ENCODE measurements at regions not wholly inside any gene's neighbourhood (a gene's known extent, or its start where the extent isn't known, plus 50 kb on each side); places are given as distances from the start of the nearest gene placed in this dataset.
"Not testable (repeated sequence)": the region's sequence is repeated elsewhere in the genome, so short reads cannot be mapped to it uniquely, and the experiment has no call there.

- H3K36me3 Mint-ChIP-seq, result no peaks in the 10 kb centered on the region
- H3K4me3 Mint-ChIP-seq, result no peak overlapping the region
- peaks cover 0 to 4% (median 0%) of the 10 kb centered on the region in 6 donors for H3K9me3 Mint-ChIP-seq
- H3K27me3 Mint-ChIP-seq (ENCODE audit: low read depth in 3 of 3), result no peaks in the 10 kb centered on the region
- no peaks in the 10 kb centered on the region for H3K4me1 Mint-ChIP-seq
- H3K27ac Mint-ChIP-seq, result no peak overlapping the region
- DNase-seq, result no peak
Observed at GRCh38 chr5:156218367-156219158, 108.4 kb upstream of the SGCD start.

GRCh38 chr5:156219483-156220005 is 107.4 kb upstream of the SGCD start:
- no peak overlapping the region for H3K27ac Mint-ChIP-seq
- H3K27me3 Mint-ChIP-seq (ENCODE audit: low read depth in 3 of 3), result no peaks in the 10 kb centered on the region
- no peak for DNase-seq
- no peaks in the 10 kb centered on the region for H3K4me1 Mint-ChIP-seq
- peaks cover 0 to 4% (median 0%) of the 10 kb centered on the region in 6 donors for H3K9me3 Mint-ChIP-seq
- H3K36me3 Mint-ChIP-seq, result no peaks in the 10 kb centered on the region
- H3K4me3 Mint-ChIP-seq, result no peak overlapping the region

GRCh38 chr5:156221816-156222215 is 105.1 kb upstream of the SGCD start:
- peaks cover 0 to 4% (median 0%) of the 10 kb centered on the region in 6 donors for H3K9me3 Mint-ChIP-seq
- no peaks in the 10 kb centered on the region for H3K36me3 Mint-ChIP-seq
- no peaks in the 10 kb centered on the region for H3K4me1 Mint-ChIP-seq
- no peak overlapping the region for H3K27ac Mint-ChIP-seq
- no peak overlapping the region for H3K4me3 Mint-ChIP-seq
- no peak for DNase-seq
- H3K27me3 Mint-ChIP-seq (ENCODE audit: low read depth in 3 of 3), result no peaks in the 10 kb centered on the region

GRCh38 chr5:156223547-156223946 is 103.4 kb upstream of the SGCD start:
- Mint-ChIP-seq H3K4me3 (no peak overlapping the region), H3K36me3 (no peaks in the 10 kb centered on the region), H3K9me3 (peaks cover 0 to 4% (median 0%) of the 10 kb centered on the region in 6 donors), H3K27ac (no peak overlapping the region), H3K4me1 (no peaks in the 10 kb centered on the region), H3K27me3 (ENCODE audit: low read depth in 3 of 3) (peaks cover 0 to 2% (median 0%) of the 10 kb centered on the region in 3 donors)
- no peak for DNase-seq

DNA sequence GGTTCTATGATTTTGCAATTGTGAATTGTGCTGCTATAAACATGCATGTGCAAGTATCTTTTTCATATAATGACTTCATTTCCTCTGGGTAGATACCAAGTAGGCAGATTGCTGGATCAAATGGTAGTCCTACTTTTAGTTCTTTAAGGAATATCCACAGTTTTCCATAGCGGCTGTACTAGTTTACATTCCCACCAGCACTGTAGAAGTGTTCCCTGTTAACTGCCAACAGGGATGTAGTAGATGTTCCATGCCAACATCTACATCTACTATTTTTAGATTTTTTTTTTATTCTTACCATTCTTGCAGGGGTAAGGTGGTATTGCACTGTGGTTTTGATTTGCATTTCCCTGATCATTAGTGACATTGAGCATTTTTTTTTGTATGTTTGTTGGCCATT is 100.5 kb upstream of the SGCD start:
- H3K27ac Mint-ChIP-seq, result not testable (repeated sequence)

DNA sequence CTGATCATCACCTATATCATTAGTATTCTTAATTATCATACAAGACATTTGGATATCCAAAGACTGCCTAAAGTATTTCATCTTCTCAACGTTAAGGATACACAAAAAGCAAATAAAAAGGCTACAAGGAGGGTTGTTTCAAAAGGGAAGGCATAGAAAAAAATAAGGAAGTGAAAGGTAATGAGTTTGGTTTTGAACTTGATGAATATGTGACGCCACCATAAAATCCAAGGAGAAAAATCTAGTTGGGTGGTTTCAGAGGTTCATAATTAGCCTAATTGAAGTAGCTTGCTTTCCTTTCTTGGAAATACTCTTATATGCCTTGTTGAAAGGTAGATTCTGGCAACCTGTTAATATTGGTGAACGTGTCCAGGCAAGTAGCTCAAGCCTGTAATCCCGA is 96.1 kb upstream of the SGCD start:
- Mint-ChIP-seq H3K27ac (no peak overlapping the region), H3K4me3 (no peak overlapping the region), H3K27me3 (ENCODE audit: low read depth in 3 of 3) (peaks cover 0 to 2% (median 0%) of the 10 kb centered on the region in 3 donors), H3K9me3 (peaks cover 0 to 4% (median 0%) of the 10 kb centered on the region in 6 donors), H3K36me3 (no peaks in the 10 kb centered on the region), H3K4me1 (peaks cover 0 to 3% of the 10 kb centered on the region in 2 donors)
- DNase-seq, result no peak

More for the DNA sequence above, 100.5 kb upstream of the SGCD start:
- not testable (repeated sequence) for DNase-seq; H3K9me3 Mint-ChIP-seq; H3K4me1 Mint-ChIP-seq; H3K27me3 Mint-ChIP-seq (ENCODE audit: low read depth in 3 of 3); H3K36me3 Mint-ChIP-seq; H3K4me3 Mint-ChIP-seq

DNA sequence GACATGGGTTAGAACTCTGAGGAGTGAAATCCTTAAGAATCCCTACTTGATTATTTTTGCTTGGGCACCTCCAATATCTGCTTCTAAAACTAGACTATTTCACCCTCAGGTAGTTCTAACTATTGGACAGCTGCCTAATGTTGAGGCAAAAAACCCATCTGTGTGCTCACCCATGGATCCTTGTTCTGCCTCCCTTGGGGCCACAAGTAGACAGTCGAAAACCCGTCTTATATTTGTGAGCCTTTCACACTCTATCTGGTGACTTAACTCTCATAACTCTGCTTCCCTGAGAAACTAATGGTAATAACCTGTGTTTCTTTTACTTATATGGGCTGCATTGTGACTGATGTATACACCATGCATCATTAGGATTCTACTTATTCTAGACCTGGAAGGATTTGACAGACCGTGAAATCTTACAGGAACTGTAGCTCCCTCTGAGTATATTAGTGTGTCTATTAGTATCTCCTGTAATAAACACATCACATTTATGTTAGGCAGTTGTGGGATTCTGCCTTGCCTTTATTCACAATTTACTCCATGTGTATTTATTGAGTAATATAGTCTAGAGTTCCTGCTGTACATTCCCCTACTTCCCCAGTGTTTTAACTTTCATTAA is 94.6 kb upstream of the SGCD start:
- H3K9me3 Mint-ChIP-seq, result peaks cover 0 to 4% (median 0%) of the 10 kb centered on the region in 6 donors
- no peak overlapping the region for H3K27ac Mint-ChIP-seq
- no peak overlapping the region for H3K4me3 Mint-ChIP-seq
- H3K27me3 Mint-ChIP-seq (ENCODE audit: low read depth in 3 of 3), result peaks cover 0 to 2% (median 0%) of the 10 kb centered on the region in 3 donors
- no peak for DNase-seq
- H3K36me3 Mint-ChIP-seq, result no peaks in the 10 kb centered on the region
- H3K4me1 Mint-ChIP-seq, result peaks cover 0 to 3% of the 10 kb centered on the region in 2 donors

DNA sequence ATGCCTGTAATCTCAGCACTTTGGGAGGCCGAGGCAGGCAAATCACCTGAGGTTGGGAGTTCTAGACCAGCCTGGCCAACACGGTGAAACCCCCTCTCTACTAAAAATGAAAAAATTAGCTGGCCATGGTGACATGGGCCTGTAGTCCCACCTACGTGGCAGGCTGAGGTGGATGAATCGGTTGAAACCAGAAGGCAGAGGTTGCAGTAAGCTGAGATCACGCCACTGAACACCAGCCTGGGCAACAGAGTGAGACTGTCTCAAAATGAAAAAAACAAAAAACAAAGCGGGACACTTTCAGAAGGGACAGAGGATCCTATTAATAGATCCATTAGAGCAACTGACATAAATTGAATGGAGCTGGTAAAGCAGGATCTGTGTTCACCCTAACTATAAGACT is 89.6 kb upstream of the SGCD start:
- no peak for DNase-seq
- H3K4me1 Mint-ChIP-seq, result peaks cover 0 to 3% of the 10 kb centered on the region in 2 donors
- no peak overlapping the region for H3K27ac Mint-ChIP-seq
- H3K9me3 Mint-ChIP-seq, result peaks cover 0 to 3% (median 0%) of the 10 kb centered on the region in 6 donors
- H3K27me3 Mint-ChIP-seq (ENCODE audit: low read depth in 3 of 3), result peaks cover 0 to 4% (median 0%) of the 10 kb centered on the region in 3 donors
- no peak overlapping the region for H3K4me3 Mint-ChIP-seq
- H3K36me3 Mint-ChIP-seq, result no peaks in the 10 kb centered on the region

GRCh38 chr5:156239800-156240199 is 87.2 kb upstream of the SGCD start:
- no peak for DNase-seq
- H3K36me3 Mint-ChIP-seq, result no peaks in the 10 kb centered on the region
- peaks cover 0 to 3% of the 10 kb centered on the region in 2 donors for H3K4me1 Mint-ChIP-seq
- no peak overlapping the region for H3K27ac Mint-ChIP-seq
- no peak overlapping the region for H3K4me3 Mint-ChIP-seq
- peaks cover 0 to 4% (median 0%) of the 10 kb centered on the region in 3 donors for H3K27me3 Mint-ChIP-seq (ENCODE audit: low read depth in 3 of 3)
- H3K9me3 Mint-ChIP-seq, result peaks cover 0 to 1% (median 0%) of the 10 kb centered on the region in 6 donors

GRCh38 chr5:156240414-156240813 is 86.5 kb upstream of the SGCD start:
- DNase-seq, result no peak
- H3K9me3 Mint-ChIP-seq, result peaks cover 0 to 1% (median 0%) of the 10 kb centered on the region in 6 donors
- no peaks in the 10 kb centered on the region for H3K36me3 Mint-ChIP-seq
- no peak overlapping the region for H3K4me3 Mint-ChIP-seq
- H3K4me1 Mint-ChIP-seq, result no peaks in the 10 kb centered on the region
- no peak overlapping the region for H3K27ac Mint-ChIP-seq
- H3K27me3 Mint-ChIP-seq (ENCODE audit: low read depth in 3 of 3), result peaks cover 0 to 4% (median 0%) of the 10 kb centered on the region in 3 donors

DNA sequence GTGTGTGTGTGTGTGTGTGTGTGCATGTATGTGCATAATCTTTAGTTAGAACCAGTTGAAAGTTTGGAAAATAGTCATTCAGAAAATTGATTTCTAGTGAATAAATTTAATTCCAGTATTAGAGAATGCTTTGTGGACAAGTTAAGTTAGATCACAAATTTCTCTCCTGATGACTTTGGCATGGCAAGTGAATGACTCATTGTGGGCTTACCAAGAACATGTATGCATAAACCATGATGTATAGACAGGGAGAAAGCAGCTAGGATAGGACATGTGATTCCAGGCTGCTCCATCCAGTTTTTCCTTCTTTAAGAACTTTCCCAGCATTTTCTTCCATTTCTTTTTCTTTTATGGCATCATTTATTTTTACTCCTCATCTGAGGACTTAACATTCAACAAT is 85.7 kb upstream of the SGCD start:
- peaks cover 0 to 2% (median 0%) of the 10 kb centered on the region in 6 donors for H3K9me3 Mint-ChIP-seq
- no peaks in the 10 kb centered on the region for H3K4me1 Mint-ChIP-seq
- no peak for DNase-seq
- H3K36me3 Mint-ChIP-seq, result no peaks in the 10 kb centered on the region
- H3K27me3 Mint-ChIP-seq (ENCODE audit: low read depth in 3 of 3), result peaks cover 0 to 4% (median 0%) of the 10 kb centered on the region in 3 donors
- no peak overlapping the region for H3K27ac Mint-ChIP-seq
- H3K4me3 Mint-ChIP-seq, result no peak overlapping the region

DNA sequence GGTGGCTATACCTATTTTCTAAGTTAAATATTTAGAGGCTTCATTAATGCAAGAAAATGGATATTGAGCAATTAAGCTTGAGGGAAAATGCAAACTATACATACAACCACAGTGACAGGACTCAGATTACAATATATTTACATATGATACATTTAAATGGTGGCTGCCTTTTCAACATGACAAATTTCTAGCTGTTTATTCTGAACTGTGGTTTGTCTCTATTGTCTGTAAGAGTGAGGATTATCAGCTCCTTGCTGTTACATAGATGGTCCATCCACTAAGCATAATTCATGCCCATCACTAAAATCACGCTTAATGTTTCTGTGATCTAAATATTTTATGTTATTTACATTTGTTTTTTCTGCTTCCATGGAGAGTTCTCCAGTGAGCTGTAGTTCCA is 81.1 kb upstream of the SGCD start:
- H3K36me3 Mint-ChIP-seq, result no peaks in the 10 kb centered on the region
- no peak overlapping the region for H3K27ac Mint-ChIP-seq
- no peak for DNase-seq
- H3K4me1 Mint-ChIP-seq, result no peaks in the 10 kb centered on the region
- peaks cover 0 to 3% (median 0%) of the 10 kb centered on the region in 6 donors for H3K9me3 Mint-ChIP-seq
- no peak overlapping the region for H3K4me3 Mint-ChIP-seq
- H3K27me3 Mint-ChIP-seq (ENCODE audit: low read depth in 3 of 3), result peaks cover 0 to 3% (median under 1%) of the 10 kb centered on the region in 3 donors

GRCh38 chr5:156251076-156251475 is 75.9 kb upstream of the SGCD start:
- H3K4me1 Mint-ChIP-seq, result no peaks in the 10 kb centered on the region
- peaks cover 0 to 3% (median 0%) of the 10 kb centered on the region in 3 donors for H3K27me3 Mint-ChIP-seq (ENCODE audit: low read depth in 3 of 3)
- no peak for DNase-seq
- no peak overlapping the region for H3K4me3 Mint-ChIP-seq
- H3K27ac Mint-ChIP-seq, result no peak overlapping the region
- peaks cover 0 to 3% (median 0%) of the 10 kb centered on the region in 6 donors for H3K9me3 Mint-ChIP-seq
- H3K36me3 Mint-ChIP-seq, result no peaks in the 10 kb centered on the region

- no peak overlapping the region for H3K27ac Mint-ChIP-seq
- H3K4me3 Mint-ChIP-seq, result no peak overlapping the region
- DNase-seq, result no peak
- H3K4me1 Mint-ChIP-seq, result no peaks in the 10 kb centered on the region
- peaks cover 0 to 3% (median 0%) of the 10 kb centered on the region in 6 donors for H3K9me3 Mint-ChIP-seq
- H3K36me3 Mint-ChIP-seq, result no peaks in the 10 kb centered on the region
- H3K27me3 Mint-ChIP-seq (ENCODE audit: low read depth in 3 of 3), result peaks cover 0 to 3% (median 0%) of the 10 kb centered on the region in 3 donors
Observed at GRCh38 chr5:156253130-156253529, 73.8 kb upstream of the SGCD start.
